Right cardiac atrium (tissue), 5 donors: ENCODE measurements at regions not wholly inside any gene's neighbourhood (a gene's known extent, or its start where the extent isn't known, plus 50 kb on each side); places are given as distances from the start of the nearest gene placed in this dataset.
A peak's percentile ranks its signal among the peaks of the same experiment; 100 is the strongest.

ENCODE experiments used
- ATAC-seq, 2 donors: fragments of 200-7000 bp; cut with Tn5 transposase; one replicate each; pipeline versions ENCODE4 v1.8.0 to v1.9.1; 2020; ENCODE audit warnings: moderate library complexity in 2 of 2, mild to moderate bottlenecking in 1 of 2
- DNase-seq, 3 donors: peaks; one replicate each; pipeline ENCODE4 v3.0.0-alpha.2; 2020
- H3K27ac ChIP-seq: one replicate; pipeline ENCODE4 v1.5.1; 2013; ENCODE audit warnings: mild to moderate bottlenecking, low read length, control low read depth, moderate library complexity
- H3K27me3 ChIP-seq: one replicate; pipeline ENCODE4 v1.6.1; 2013; ENCODE audit not compliant: control insufficient read depth, insufficient read depth
- H3K4me1 ChIP-seq: one replicate; pipeline ENCODE4 v1.6.1; 2013; ENCODE audit warnings: low read length; ENCODE audit not compliant: control insufficient read depth, insufficient read depth
- H3K4me3 ChIP-seq: one replicate; pipeline ENCODE4 v1.5.1; 2013; ENCODE audit warnings: low read length, control low read depth
- H3K9me3 ChIP-seq: one replicate; pipeline ENCODE4 v1.6.1; 2013; ENCODE audit warnings: low read length; ENCODE audit not compliant: control insufficient read depth
- WGBS: extraction: QIAGEN DNeasy Blood & Tissue Kit; methylation state at CpG from one replicate; pipeline ENCODE4 v1.1.7; 2013; 5-methylcytosine and 5-hydroxymethylcytosine counted together
- intact Hi-C, 4 donors: fragments of 100-400 bp; cut with DNase I; formaldehyde crosslinking; loops; one replicate each; pipeline versions ENCODE4 v1.11.0 to v1.14.0; 2022 to 2023
- donor health status: healthy with polysubstance abuse.
- donor health status: DM: no; HTN: yes; CAD: no.
- donor health status: DM: no; HTN: no; CAD: no.
- donor health status: DM: no; HTN: yes; CAD: no; lungs with severe emphysema.
- donor health status: DM: yes; HTN: yes; CAD: no.

DNA sequence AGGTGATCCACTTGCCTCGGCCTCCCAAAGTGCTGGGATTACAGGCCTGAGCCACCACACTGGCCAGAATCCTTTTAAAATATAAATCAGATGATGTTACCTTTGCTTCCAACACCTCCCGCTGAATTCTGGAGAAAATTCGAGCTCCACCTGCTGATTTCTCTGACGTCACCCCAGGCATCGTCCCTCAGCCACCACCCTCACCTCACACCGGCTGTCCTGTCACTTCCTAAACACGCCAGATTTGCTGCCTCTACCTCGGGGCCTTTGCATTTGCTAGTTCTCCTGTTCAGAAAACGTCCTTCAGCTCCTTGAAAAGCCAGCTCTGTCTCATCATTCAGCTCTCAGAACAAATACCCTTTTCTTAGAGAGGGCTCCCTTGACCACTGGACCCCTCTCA lies 57.9 kb downstream of the FBXO2 start:
- Histone ChIP-seq H3K27me3 (no peaks in the 10 kb centered on the region), H3K9me3 (peaks cover 2% of the 10 kb centered on the region), H3K4me3 (no peak overlapping the region), H3K4me1 (no peaks in the 10 kb centered on the region), H3K27ac (no peak overlapping the region)
- intact Hi-C loops: no loop called here
- 63% methylated on average over 9 of the region's 9 CpGs for WGBS
- DNase-seq (no peak), ATAC-seq (no peak)

DNA sequence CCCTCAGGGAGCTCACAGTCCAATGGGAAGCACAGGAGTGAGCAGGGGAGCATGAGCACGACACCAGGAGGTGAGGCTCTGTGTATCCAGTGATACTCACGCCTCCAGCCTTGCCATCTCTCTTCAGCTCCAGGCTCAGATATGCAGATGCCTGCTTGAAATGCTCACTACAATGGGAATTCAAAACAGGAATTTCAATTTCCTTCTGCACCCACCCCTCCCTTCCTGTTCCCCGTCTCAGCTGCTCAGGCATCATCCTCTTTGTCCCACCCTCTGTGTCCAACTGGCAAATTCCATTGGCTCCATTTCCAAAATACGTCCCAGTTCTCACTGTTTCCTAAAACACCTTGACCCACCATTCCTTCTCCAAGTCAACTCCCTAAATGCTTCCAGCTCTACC lies 58.9 kb downstream of the FBXO2 start:
- Histone ChIP-seq H3K27ac (no peak overlapping the region), H3K27me3 (no peaks in the 10 kb centered on the region), H3K4me1 (no peaks in the 10 kb centered on the region), H3K9me3 (peaks cover 2% of the 10 kb centered on the region), H3K4me3 (no peak overlapping the region)
- DNase-seq: no peak
- peak; percentile 66 to 91 for ATAC-seq
- 34% methylated on average over 4 of the region's 4 CpGs for WGBS
- intact Hi-C loops: no loop called here

DNA sequence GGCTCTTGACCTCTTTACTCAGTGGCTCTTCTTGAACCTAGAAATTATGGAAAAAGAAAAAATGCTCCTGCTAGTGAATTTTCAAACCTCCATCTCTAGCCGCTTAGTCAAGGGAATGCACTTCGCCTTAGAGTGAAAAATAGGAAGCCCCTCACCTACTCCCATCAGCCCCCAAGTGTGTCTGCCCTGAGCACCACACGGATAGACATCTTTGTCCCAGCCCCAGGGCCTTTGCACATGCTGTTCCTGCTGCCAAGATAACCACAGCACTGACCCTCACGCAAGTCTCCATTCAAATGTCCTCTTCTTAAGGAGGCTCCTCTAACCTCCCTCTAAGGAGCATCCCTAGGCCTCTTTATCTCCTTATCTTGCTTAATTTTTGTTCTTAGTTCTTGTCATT lies 59.6 kb downstream of the FBXO2 start:
- no peak overlapping the region for H3K27ac ChIP-seq
- ATAC-seq (no peak), DNase-seq (no peak)
- H3K4me1 ChIP-seq: no peaks in the 10 kb centered on the region
- 89% methylated on average over 4 of the region's 4 CpGs for WGBS
- H3K4me3 ChIP-seq: no peak overlapping the region
- H3K27me3 ChIP-seq: no peaks in the 10 kb centered on the region
- intact Hi-C loops: no loop called here
- H3K9me3 ChIP-seq: peaks cover 2% of the 10 kb centered on the region

DNA sequence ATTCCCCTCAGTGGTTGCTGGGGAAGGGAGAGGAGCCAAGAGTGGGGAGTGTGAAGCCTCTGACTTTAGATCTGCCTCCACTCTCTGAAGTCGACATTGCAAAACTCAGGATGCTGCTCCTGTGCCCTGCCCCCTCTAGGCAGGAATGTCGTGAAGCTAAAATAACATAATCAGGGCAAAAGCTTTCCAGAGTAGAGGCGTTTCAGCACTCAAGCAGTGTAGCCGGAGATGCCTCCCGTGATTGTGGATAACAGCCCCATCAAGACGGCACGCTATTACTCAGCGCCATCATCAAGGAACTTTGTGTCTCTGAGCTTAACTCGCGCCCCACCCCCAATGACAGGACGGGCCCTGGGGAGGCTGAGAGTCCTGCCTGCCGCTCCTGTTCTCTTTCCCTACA lies 60.0 kb downstream of the FBXO2 start:
- intact Hi-C loops: no loop called here
- H3K4me1 ChIP-seq: no peaks in the 10 kb centered on the region
- H3K4me3 ChIP-seq: no peak overlapping the region
- DNase-seq: peak in 2 of 3 donors; percentile 22 to 51
- peak; percentile 15 to 72 for ATAC-seq
- no peak overlapping the region for H3K27ac ChIP-seq
- peaks cover 2% of the 10 kb centered on the region for H3K9me3 ChIP-seq
- WGBS: 10% methylated on average over 12 of the region's 12 CpGs
- no peaks in the 10 kb centered on the region for H3K27me3 ChIP-seq

DNA sequence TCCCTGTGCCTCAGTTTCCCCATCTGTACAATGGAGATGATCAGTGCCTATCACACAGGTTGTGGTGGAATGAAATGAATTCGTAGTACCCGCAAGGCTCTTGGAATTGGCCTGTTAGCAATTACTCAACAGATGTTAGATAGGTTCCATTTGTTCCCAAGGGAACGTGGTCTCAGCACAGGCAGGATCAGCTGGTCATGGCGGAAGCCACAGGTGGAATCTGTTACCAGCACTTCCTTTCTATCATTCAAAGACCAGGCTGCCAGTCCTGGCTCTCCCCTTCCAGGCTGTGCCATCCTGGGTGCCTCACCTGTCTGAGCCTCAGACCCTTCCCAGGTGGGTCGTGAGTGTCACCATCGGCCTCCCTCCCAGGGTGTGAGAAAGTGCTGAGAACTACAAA lies 61.5 kb downstream of the FBXO2 start:
- DNase-seq: no peak
- Histone ChIP-seq H3K27me3 (no peaks in the 10 kb centered on the region), H3K4me1 (no peaks in the 10 kb centered on the region), H3K27ac (no peak overlapping the region), H3K9me3 (peaks cover 2% of the 10 kb centered on the region), H3K4me3 (no peak overlapping the region)
- WGBS: 67% methylated on average over 6 of the region's 6 CpGs
- intact Hi-C loops: no loop called here
- ATAC-seq: no peak

DNA sequence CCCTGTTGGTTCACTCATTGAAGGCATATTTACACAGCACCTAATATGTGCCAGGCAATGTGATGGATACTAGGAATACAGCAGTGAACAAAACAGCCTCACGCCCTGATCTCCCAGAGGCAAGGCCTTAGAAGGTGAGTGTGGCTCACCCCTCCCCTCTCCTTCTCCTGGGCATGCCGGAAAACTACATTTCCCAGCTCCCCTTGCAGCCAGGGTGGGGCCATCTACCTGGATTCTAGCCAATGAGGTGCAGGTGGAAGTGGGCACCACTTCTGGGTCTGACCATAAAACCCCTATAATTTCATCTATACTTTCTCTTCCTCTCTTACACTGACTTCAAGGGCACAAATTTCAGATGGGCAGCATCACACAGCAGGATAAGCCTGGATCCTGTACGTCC lies 63.8 kb downstream of the FBXO2 start:
- Histone ChIP-seq H3K9me3 (peaks cover 2% of the 10 kb centered on the region), H3K4me1 (no peaks in the 10 kb centered on the region), H3K4me3 (no peak overlapping the region), H3K27ac (no peak overlapping the region), H3K27me3 (no peaks in the 10 kb centered on the region)
- intact Hi-C loops: no loop called here
- DNase-seq (no peak), ATAC-seq (no peak)
- 62% methylated on average over 3 of the region's 3 CpGs for WGBS
